GM12878 (cell line): ENCODE measurements at regions not wholly inside any gene's neighbourhood (a gene's known extent, or its start where the extent isn't known, plus 50 kb on each side); places are given as distances from the start of the nearest gene placed in this dataset.

Experiments used
- CTCF ChIP-seq, 3 experiments: IDR thresholded peaks in 2 of 3; conservative IDR thresholded peaks in 1 of 3; 2 replicates each; pipeline ENCODE4 v1.5.1; 2011; ENCODE audit warnings: low read depth in 3 of 3, low read length in 3 of 3, mild to moderate bottlenecking in 3 of 3, control low read depth in 2 of 3, moderate library complexity in 2 of 3, inconsistent platforms in 1 of 3, mixed read lengths in 1 of 3; ENCODE audit not compliant: control insufficient read depth in 2 of 3, insufficient read depth in 1 of 3; ENCODE audit errors: extremely low read depth in 1 of 3
- FOXK2 ChIP-seq: fragments of 450-650 bp; IDR thresholded peaks from 2 replicates; pipeline ENCODE4 v1.6.1; 2017; ENCODE audit warnings: mild to moderate bottlenecking, moderate library complexity
- MXI1 ChIP-seq: fragments of 150-350 bp; IDR thresholded peaks from 2 replicates; pipeline ENCODE4 v1.6.1; 2011; ENCODE audit warnings: low read depth, mild to moderate bottlenecking, inconsistent platforms, low read length, improper control_type of control experiment
- NBN ChIP-seq: fragments of 450-650 bp; IDR thresholded peaks from 2 replicates; pipeline ENCODE4 v1.6.1; 2016
- PBX3 ChIP-seq: IDR thresholded peaks from 2 replicates; pipeline ENCODE4 v1.6.1; 2011; ENCODE audit warnings: mild to moderate bottlenecking, low read depth, low read length, moderate library complexity; ENCODE audit not compliant: insufficient replicate concordance
- POLR2A ChIP-seq: IDR thresholded peaks from 2 replicates; pipeline ENCODE4 v1.6.1; 2011; ENCODE audit warnings: low read depth, mild to moderate bottlenecking, low read length
- SPI1 ChIP-seq: IDR thresholded peaks from 2 replicates; pipeline ENCODE4 v1.6.1; 2011; ENCODE audit warnings: low read depth, mild to moderate bottlenecking, low read length, moderate library complexity, borderline replicate concordance; ENCODE audit not compliant: insufficient read depth
- YY1 ChIP-seq: IDR thresholded peaks from 2 replicates; pipeline ENCODE4 v1.6.1; 2011; ENCODE audit warnings: low read depth, mild to moderate bottlenecking, low read length

GRCh38 chr2:8225798-8226197 lies 456.1 kb upstream of the ID2 start:
- no peak for TF ChIP-seq SPI1
- no peak for TF ChIP-seq NBN
- TF ChIP-seq POLR2A, result no peak
- TF ChIP-seq CTCF (IDR thresholded peaks at IDR 0.05 in 2 of 3, conservative IDR thresholded peaks at IDR 0.05 in 1 of 3; ENCODE audit: control insufficient read depth in 2 of 3, extremely low read depth in 1 of 3, insufficient read depth in 1 of 3, low read depth in 3 of 3, low read length in 3 of 3), result no peak
- TF ChIP-seq YY1, result no peak
- TF ChIP-seq PBX3, result no peak
- no peak for TF ChIP-seq MXI1
- TF ChIP-seq FOXK2, result no peak
